Stimulated activated naive B cell treated with anti-CD40 and anti-IgM and Interleukin-4, amounts not matched to agents 10 μg/mL and 1 μg/mL and 100 μg/mL, for 72 hours (primary cell): ENCODE measurements at regions not wholly inside any gene's neighbourhood (a gene's known extent, or its start where the extent isn't known, plus 50 kb on each side); places are given as distances from the start of the nearest gene placed in this dataset.
"Not testable (repeated sequence)": the region's sequence is repeated elsewhere in the genome, so short reads cannot be mapped to it uniquely, and the experiment has no call there.

Experiments used
- ATAC-seq, 2 donors: fragments of 150-1000 bp; cut with Tn5 transposase; replicated peaks; 2 replicates each; pipeline ENCODE4 v1.10.0; 2021; ENCODE audit warnings: moderate library complexity in 1 of 2
- DNase-seq: peaks from one replicate; pipeline ENCODE4 v3.0.0; 2021
- H3K27ac Mint-ChIP-seq: one replicate; pipeline ENCODE4 v1.8.0; 2022; ENCODE audit warnings: mild to moderate bottlenecking, mixed read lengths
- H3K27me3 Mint-ChIP-seq, 2 donors: one replicate each; pipeline ENCODE4 v1.8.0; 2022; ENCODE audit warnings: mixed read lengths in 2 of 2
- H3K36me3 Mint-ChIP-seq, 2 donors: one replicate each; pipeline ENCODE4 v1.8.0; 2022; ENCODE audit warnings: mixed read lengths in 2 of 2, mild to moderate bottlenecking in 1 of 2
- H3K4me1 Mint-ChIP-seq, 2 donors: one replicate each; pipeline ENCODE4 v1.8.0; 2022; ENCODE audit warnings: mixed read lengths in 2 of 2, mild to moderate bottlenecking in 1 of 2
- H3K4me3 Mint-ChIP-seq, 2 donors: one replicate each; pipeline ENCODE4 v1.8.0; 2022; ENCODE audit warnings: mild to moderate bottlenecking in 2 of 2, mixed read lengths in 2 of 2, moderate library complexity in 1 of 2
- H3K9me3 Mint-ChIP-seq, 2 donors: one replicate each; pipeline ENCODE4 v1.8.0; 2022; ENCODE audit warnings: mixed read lengths in 2 of 2, mild to moderate bottlenecking in 1 of 2

DNA sequence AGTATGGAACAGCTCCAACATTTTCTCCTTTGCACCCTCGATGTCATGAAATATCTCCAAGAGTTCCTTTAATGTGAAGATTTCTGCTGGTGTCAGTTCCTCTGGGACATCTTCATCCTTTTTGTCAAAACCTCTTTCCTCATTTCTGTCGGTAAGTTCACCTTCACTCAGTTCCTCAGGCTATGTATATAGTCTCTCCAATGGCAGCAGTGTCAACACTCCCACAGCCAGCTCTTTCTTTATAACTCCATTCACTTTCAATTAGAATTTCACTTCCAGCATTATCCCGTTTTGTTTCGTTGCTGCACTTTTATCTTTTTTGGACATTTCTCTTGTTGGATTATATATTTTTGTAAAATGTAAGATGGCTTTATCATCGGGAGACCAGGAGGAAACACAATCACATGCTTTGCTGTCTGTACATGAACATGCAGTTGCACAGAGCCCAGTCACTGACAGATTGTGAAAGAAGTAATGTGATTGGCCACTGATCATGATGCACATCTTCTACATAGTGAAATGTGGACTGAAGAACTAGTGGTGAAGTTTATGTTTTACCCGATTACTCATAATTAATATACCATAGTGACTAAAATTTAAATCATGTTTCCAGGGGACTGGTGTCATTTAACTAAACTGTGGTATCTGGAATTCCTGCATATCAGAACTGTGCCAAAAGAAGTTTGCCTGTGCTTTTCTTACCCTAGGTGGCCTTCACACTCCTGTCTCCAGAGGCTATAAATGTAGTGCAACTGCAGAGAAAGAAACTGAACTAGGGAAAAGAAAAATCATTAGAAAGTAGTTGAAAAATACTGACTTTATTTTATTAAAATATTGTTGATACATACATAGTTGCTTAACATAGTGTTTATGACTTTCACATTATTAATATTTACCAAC is 289.6 kb downstream of the PPP1R3A start:
- ATAC-seq (no peak), DNase-seq (no peak)
- Mint-ChIP-seq H3K36me3 (no peaks in the 10 kb centered on the region), H3K27ac (no peak overlapping the region), H3K4me3 (no peak overlapping the region), H3K4me1 (no peaks in the 10 kb centered on the region), H3K9me3 (peaks cover 0 to 2% of the 10 kb centered on the region in 2 donors), H3K27me3 (no peaks in the 10 kb centered on the region)

DNA sequence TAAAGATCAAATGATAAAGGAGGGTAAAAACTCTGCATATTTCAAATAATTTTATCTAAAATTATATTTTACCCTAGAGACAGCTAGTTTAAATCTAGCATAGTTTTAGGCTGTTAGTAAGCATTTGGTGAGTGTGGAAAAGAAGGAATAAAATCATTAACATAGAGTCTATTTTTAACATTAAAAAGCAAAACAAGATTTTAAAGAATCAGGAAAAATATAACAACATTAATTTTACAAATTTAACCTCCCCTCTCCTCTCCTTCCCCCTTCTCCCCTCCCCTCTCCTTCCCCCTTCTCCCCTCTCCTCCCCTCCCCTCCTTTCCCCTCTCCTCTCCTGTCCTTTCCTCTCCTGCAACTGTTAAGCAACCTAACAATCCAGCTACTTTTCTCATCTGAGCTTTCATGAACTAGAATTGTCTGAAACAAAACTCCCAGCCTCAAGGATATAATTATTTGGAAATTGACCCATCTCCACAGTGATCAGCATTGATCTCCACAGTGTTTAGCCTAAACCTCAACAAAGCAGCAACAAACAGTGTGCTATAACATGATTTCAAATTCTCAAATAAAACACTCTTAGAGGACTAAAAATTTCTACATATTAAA is 293.2 kb downstream of the PPP1R3A start:
- Mint-ChIP-seq H3K4me3 (no peak overlapping the region), H3K9me3 (peaks cover 0 to 5% of the 10 kb centered on the region in 2 donors), H3K27me3 (no peaks in the 10 kb centered on the region), H3K27ac (no peak overlapping the region), H3K4me1 (no peaks in the 10 kb centered on the region), H3K36me3 (no peaks in the 10 kb centered on the region)
- ATAC-seq (no peak), DNase-seq (no peak)

DNA sequence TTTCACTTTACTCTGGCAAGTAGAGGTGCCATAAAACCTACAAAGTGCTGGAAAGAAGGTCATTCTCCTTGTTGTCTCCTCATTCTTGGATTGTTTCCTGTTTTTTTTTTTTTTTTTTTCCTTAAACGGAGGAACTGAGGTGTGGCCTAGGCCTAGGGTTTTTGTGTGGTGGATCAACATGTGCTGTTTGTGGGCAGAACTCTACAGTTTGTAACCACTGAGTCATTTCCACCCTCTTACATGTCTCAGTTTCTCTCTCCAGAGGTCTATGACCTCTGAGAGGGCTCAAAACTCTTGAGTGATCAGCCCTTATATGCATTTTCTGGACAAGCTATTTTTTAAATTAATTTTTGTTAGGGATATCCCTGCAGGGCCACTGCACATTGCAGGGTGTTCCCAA is 296.0 kb downstream of the PPP1R3A start:
- H3K4me3 Mint-ChIP-seq: no peak overlapping the region
- peaks cover 4 to 5% of the 10 kb centered on the region in 2 donors for H3K9me3 Mint-ChIP-seq
- H3K36me3 Mint-ChIP-seq: no peaks in the 10 kb centered on the region
- no peaks in the 10 kb centered on the region for H3K4me1 Mint-ChIP-seq
- no peaks in the 10 kb centered on the region for H3K27me3 Mint-ChIP-seq
- DNase-seq (no peak), ATAC-seq (no peak)
- no peak overlapping the region for H3K27ac Mint-ChIP-seq

DNA sequence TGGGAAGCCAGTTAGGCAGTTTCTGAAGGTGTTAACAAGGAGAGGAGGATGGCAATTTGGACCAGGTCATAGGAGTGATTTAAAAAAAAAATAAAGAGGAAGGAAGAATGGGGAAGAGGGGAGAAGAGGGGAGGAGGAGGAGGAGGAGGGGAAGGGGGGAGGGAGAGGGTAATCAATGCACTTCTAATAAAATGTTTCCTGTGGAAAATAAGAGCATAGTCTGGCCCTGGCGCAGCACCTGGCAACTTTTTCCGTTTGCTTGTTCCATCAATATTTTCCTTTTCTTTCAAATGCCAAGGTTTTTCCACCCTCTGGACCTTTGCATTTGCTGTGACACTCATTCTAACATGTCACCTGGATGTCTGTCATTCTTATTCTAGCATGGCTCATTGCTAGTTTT is 308.2 kb downstream of the PPP1R3A start:
- H3K36me3 Mint-ChIP-seq: no peaks in the 10 kb centered on the region
- H3K4me1 Mint-ChIP-seq: no peaks in the 10 kb centered on the region
- ATAC-seq: no peak
- no peaks in the 10 kb centered on the region for H3K27me3 Mint-ChIP-seq
- no peak for DNase-seq
- H3K27ac Mint-ChIP-seq: no peak overlapping the region
- H3K4me3 Mint-ChIP-seq: no peak overlapping the region
- peaks cover 3 to 4% of the 10 kb centered on the region in 2 donors for H3K9me3 Mint-ChIP-seq

DNA sequence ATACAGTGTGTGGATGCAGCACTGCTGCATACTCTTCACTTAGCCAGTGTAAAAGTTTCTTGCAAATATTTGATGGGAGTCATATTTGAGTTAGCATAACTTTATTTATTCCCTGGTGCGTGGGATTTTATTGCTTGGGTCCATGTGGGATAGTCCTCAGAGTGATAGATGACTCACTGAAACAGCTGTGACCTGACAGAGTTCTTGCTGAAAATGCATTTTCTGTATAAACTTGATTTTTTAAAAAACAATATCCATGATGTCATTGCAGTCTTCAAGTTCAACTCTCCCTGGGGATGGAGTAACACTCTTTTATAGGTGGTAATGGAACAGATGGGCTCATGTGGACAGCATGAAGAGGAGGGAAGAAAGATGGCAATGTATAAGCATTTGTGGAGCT is 310.0 kb downstream of the PPP1R3A start:
- no peak overlapping the region for H3K4me3 Mint-ChIP-seq
- peaks cover 4% of the 10 kb centered on the region in 2 donors for H3K9me3 Mint-ChIP-seq
- no peaks in the 10 kb centered on the region for H3K4me1 Mint-ChIP-seq
- DNase-seq (no peak), ATAC-seq (no peak)
- no peak overlapping the region for H3K27ac Mint-ChIP-seq
- H3K27me3 Mint-ChIP-seq: no peaks in the 10 kb centered on the region
- H3K36me3 Mint-ChIP-seq: no peaks in the 10 kb centered on the region

DNA sequence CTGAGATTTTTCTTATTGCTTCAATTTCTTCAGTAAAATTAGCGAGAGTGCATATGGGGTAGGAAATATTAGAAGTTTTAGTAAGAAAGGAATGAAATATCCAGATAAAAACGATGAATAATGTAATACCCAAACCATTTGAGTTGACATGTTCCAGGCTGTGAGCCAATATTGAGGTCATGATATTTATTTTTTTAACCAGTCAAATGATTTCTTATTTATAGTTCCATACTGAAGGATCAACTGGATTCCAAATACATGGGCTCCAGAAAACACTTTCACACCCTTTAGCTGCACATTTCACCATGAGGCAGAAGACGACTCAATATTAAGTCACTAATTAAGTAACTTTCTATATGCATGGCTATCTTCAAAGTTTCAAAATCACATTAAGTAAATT is 312.5 kb downstream of the PPP1R3A start:
- DNase-seq (no peak), ATAC-seq (no peak)
- no peak overlapping the region for H3K4me3 Mint-ChIP-seq
- no peaks in the 10 kb centered on the region for H3K4me1 Mint-ChIP-seq
- H3K27me3 Mint-ChIP-seq: no peaks in the 10 kb centered on the region
- no peak overlapping the region for H3K27ac Mint-ChIP-seq
- H3K36me3 Mint-ChIP-seq: no peaks in the 10 kb centered on the region
- H3K9me3 Mint-ChIP-seq: peaks cover 4% of the 10 kb centered on the region in 2 donors

DNA sequence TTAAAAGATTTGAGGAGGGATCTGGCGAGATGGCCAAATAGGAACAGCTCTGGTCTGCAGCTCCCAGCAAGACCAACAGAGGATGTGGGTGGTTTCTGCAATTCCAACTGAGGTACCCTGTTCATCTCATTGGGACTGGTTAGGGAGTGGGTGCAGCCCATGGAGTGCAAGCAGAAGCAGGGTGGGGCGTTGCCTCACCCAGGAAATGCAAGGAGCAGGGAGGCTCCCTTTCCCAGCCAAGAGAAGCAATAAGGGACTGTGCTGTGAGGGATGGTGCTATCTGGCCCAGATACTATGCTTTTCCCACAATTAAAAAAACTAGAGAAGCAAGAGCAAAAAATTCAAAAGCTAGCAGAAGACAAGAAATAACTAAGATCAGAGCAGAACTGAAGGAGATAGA is 318.4 kb downstream of the PPP1R3A start:
- DNase-seq, H3K36me3 Mint-ChIP-seq, H3K4me1 Mint-ChIP-seq, H3K4me3 Mint-ChIP-seq, H3K27ac Mint-ChIP-seq, H3K27me3 Mint-ChIP-seq, H3K9me3 Mint-ChIP-seq, ATAC-seq: not testable (repeated sequence)

DNA sequence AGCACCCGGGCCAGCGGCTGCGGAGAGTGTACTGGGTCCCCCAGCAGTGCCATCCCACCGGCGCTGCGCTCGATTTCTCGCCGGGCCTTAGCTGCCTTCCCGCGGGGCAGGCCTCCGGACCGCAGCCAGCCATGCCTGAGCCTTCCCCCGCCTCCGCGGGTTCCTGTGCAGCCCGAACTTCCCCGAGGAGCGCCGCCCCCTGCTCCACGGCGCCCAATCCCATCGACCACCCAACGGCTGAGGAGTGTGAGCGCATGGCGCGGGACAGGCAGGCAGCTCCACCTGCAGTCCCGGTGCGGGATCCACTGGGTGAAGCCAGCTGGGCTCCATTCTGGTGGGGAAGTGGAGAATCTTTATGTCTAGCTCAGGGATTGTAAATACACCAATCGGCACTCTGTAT is 325.4 kb downstream of the PPP1R3A start:
- not testable (repeated sequence) for H3K4me3 Mint-ChIP-seq, DNase-seq, H3K36me3 Mint-ChIP-seq, H3K9me3 Mint-ChIP-seq, H3K27ac Mint-ChIP-seq, ATAC-seq, H3K27me3 Mint-ChIP-seq, H3K4me1 Mint-ChIP-seq

DNA sequence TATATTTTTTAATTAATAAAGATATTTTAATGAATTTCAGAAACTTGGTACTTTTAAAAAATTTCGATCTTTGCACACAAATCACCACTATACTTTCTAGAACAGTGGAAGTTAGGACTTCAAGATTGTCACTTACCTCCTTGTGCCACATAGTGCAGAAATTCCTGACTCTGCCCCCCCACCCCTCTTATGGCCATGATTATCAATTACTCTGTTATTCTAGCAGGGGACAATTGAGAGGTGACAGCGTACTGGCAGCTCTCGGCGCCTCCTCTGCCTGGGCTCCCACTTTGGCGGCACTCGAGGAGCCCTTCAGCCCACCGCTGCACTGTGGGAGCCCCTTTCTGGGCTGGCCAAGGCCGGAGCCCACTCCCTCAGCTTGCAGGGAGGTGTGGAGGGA is 325.9 kb downstream of the PPP1R3A start:
- H3K4me1 Mint-ChIP-seq, H3K27me3 Mint-ChIP-seq, DNase-seq, ATAC-seq, H3K4me3 Mint-ChIP-seq, H3K27ac Mint-ChIP-seq, H3K9me3 Mint-ChIP-seq, H3K36me3 Mint-ChIP-seq: not testable (repeated sequence)

DNA sequence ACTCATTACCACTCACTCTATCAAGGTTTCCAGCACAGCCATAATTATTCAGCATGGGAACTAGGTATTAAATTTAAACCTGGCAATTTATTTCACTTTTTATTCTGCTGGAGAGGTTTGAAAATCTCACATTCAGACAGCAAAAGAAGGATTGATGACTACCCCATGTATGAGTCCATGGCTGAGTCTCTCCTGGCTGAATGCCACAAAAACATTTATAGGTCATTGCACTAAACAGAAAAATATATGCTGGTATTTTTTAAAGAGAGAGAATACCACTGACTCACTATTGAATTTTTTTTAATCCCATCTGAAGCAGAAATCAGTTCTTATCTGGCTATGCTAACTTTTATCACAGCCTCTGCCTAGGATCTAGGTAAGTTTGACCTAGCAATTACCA is 336.3 kb downstream of the PPP1R3A start:
- no peak for DNase-seq

DNA sequence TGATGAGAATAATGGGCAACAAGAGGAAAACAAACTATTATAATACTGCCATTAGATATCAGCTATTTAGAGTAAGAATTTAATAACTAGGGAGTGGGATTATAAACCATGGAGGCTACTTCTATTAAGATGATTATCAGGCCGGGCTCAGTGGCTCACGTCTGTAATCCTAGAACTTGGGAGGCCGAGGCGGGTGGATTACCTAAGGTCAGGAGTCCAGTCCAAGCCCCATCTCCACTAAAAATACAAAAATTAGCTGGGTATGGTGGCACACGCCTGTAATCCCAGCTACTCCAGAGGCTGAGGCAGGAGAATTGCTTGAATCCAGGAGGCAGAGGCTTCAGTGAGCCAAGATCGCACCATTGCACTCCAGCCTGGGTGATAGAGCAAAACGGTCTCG is 355.6 kb downstream of the PPP1R3A start:
- H3K27ac Mint-ChIP-seq, ATAC-seq, H3K9me3 Mint-ChIP-seq, H3K27me3 Mint-ChIP-seq, H3K4me1 Mint-ChIP-seq, H3K4me3 Mint-ChIP-seq, DNase-seq, H3K36me3 Mint-ChIP-seq: not testable (repeated sequence)

More for the DNA sequence above, 336.3 kb downstream of the PPP1R3A start:
- H3K4me1 Mint-ChIP-seq: no peaks in the 10 kb centered on the region
- no peaks in the 10 kb centered on the region for H3K27me3 Mint-ChIP-seq
- no peaks in the 10 kb centered on the region for H3K36me3 Mint-ChIP-seq
- H3K27ac Mint-ChIP-seq: no peak overlapping the region
- no peak for ATAC-seq
- no peak overlapping the region for H3K4me3 Mint-ChIP-seq
- no peaks in the 10 kb centered on the region for H3K9me3 Mint-ChIP-seq

DNA sequence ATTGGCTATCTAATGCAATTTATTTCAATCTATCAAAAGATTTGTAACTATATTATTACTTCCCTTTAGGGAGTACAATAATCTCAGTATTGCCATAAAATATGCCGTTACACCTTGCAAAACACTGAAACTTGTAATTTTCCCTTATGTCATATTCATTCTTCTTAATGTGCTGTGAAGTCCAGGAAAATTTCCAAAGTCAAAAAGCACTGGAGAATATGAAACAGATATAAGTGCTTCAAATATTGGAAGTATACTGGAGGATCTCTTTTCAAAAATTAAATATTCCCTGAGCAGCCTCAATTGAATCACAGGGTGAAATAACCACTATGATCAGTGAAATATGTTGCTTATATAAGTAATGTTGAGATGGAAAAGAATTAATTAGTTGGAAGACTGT is 356.0 kb downstream of the PPP1R3A start:
- Mint-ChIP-seq H3K36me3 (no peaks in the 10 kb centered on the region), H3K4me1 (no peaks in the 10 kb centered on the region), H3K9me3 (no peaks in the 10 kb centered on the region), H3K4me3 (no peak overlapping the region), H3K27me3 (no peaks in the 10 kb centered on the region), H3K27ac (no peak overlapping the region)
- DNase-seq: no peak
- no peak for ATAC-seq

DNA sequence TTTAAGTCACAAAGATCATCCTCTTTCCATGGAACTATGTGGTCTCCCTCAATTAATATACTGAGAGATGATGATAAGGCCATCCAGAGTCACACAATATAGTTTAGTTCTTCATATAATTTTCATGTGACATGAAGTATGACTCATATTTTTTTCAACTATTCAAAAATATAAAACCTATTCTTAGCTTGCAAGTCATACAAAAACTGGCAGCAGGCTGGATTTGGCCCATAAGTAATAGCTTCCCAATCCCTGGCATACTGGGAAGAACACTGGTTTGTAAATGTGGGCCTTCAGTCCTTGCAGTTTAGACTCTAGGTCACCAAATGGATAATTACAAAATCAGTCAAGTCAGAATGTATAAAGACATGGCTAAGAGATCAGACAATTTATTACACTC is 356.6 kb downstream of the PPP1R3A start:
- H3K4me1 Mint-ChIP-seq: no peaks in the 10 kb centered on the region
- no peaks in the 10 kb centered on the region for H3K9me3 Mint-ChIP-seq
- no peaks in the 10 kb centered on the region for H3K36me3 Mint-ChIP-seq
- no peak overlapping the region for H3K27ac Mint-ChIP-seq
- no peak overlapping the region for H3K4me3 Mint-ChIP-seq
- no peaks in the 10 kb centered on the region for H3K27me3 Mint-ChIP-seq
- DNase-seq (no peak), ATAC-seq (no peak)

DNA sequence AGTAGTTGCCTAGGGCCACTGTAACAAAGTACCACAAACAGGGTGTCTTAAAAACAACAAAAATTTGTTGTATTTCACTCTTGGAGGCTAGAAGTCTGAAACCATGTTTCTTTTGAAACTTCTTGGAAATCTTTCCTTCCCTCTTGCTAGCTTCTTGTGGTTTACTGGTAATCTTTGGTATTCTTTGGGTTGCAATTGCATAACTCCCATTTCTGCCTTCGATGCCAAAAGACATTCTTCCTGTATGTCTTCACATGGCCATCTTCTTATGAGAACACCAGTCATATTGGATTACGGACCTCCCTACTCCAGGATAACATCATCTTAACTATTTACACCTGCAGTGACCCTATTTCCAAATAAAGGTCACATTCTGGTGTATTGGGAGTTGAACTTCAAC is 357.4 kb downstream of the PPP1R3A start:
- Mint-ChIP-seq H3K4me1 (no peaks in the 10 kb centered on the region), H3K9me3 (no peaks in the 10 kb centered on the region), H3K27ac (no peak overlapping the region)

DNA sequence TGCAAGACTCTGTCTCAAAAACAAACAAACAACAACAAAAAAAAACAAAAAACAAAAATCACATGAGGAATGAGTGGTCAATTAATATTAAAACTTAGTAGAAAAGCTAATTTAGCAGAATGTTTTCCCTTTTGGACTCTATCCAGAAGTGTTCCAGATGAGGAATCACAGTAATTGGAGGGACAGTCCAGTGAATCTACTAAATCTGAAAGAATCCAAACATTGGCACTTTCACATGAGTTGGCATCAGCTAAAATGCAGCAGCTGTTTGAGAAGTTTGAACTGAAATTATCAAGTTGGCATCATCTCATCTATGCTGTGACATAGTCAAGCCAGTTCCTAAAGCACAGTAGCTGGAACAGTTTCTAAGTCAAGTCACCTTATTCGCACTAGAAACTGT is 367.8 kb downstream of the PPP1R3A start:
- H3K36me3 Mint-ChIP-seq: no peaks in the 10 kb centered on the region
- ATAC-seq: no peak
- H3K9me3 Mint-ChIP-seq: peaks cover under 1 to 3% of the 10 kb centered on the region in 2 donors
- no peak overlapping the region for H3K4me3 Mint-ChIP-seq
- no peaks in the 10 kb centered on the region for H3K4me1 Mint-ChIP-seq
- no peak for DNase-seq
- H3K27ac Mint-ChIP-seq: no peak overlapping the region
- H3K27me3 Mint-ChIP-seq: no peaks in the 10 kb centered on the region

More for the DNA sequence above, 357.4 kb downstream of the PPP1R3A start:
- Mint-ChIP-seq H3K27me3 (no peaks in the 10 kb centered on the region), H3K4me3 (no peak overlapping the region), H3K36me3 (no peaks in the 10 kb centered on the region)
- ATAC-seq (no peak), DNase-seq (no peak)
